IMR-90 (cell line): ENCODE measurements at regions not wholly inside any gene's neighbourhood (a gene's known extent, or its start where the extent isn't known, plus 50 kb on each side); places are given as distances from the start of the nearest gene placed in this dataset.

Experiments used
- ATAC-seq: fragments of 200-7000 bp; cut with Tn5 transposase; 2 replicates; pipeline ENCODE4 v1.9.1; 2020; ENCODE audit warnings: low read depth, mild to moderate bottlenecking, moderate library complexity
- BruUV-seq: library from RNA; stranded (reverse); fragments of 400-500 nt; replicated peaks from 2 replicates; lab custom pipeline; 2021; lab: Mats Ljungman, UMichigan
- CTCF ChIA-PET: fragments of 300-600 bp; formaldehyde crosslinking; extraction: SDS; loops from one replicate; lab custom pipeline; 2021; ENCODE audit warnings: antibody characterized with exemption; lab: Yijun Ruan, JAX
- POLR2A ChIA-PET: fragments of 300-600 bp; sonication (Branson Sonifier 250); formaldehyde crosslinking; loops from one replicate; lab custom pipeline; 2022; ENCODE audit warnings: antibody characterized with exemption; ENCODE audit not compliant: unreplicated experiment; lab: Charles Lee
- DNase-seq: peaks from one replicate; pipeline ENCODE4 v3.0.0; 2013
- H2AFZ ChIP-seq: replicated peaks from 2 replicates; pipeline ENCODE3; 2013; ENCODE audit warnings: low read length, mild to moderate bottlenecking; ENCODE audit not compliant: poor library complexity
- H2AK5ac ChIP-seq: 2 replicates; pipeline ENCODE4 v1.6.1; 2013; ENCODE audit warnings: low read depth, low read length, inconsistent platforms
- H2AK9ac ChIP-seq: replicated peaks from 2 replicates; pipeline ENCODE3; 2013; ENCODE audit warnings: mild to moderate bottlenecking, low read depth, low read length, moderate library complexity; ENCODE audit not compliant: poor library complexity
- H2BK120ac ChIP-seq: 2 replicates; pipeline ENCODE4 v1.6.1; 2013; ENCODE audit warnings: low read depth, low read length, inconsistent platforms
- H2BK15ac ChIP-seq: 3 replicates; pipeline ENCODE4 v1.6.1; 2013; ENCODE audit warnings: low read depth, low read length, inconsistent platforms
- H2BK20ac ChIP-seq: 2 replicates; pipeline ENCODE4 v1.6.1; 2013; ENCODE audit warnings: low read depth, mild to moderate bottlenecking, inconsistent platforms, low read length, moderate library complexity
- H2BK5ac ChIP-seq: 2 replicates; pipeline ENCODE4 v1.6.1; 2013; ENCODE audit warnings: mild to moderate bottlenecking, low read depth, low read length, inconsistent platforms; ENCODE audit not compliant: poor library complexity, severe bottlenecking
- H3K14ac ChIP-seq: replicated peaks from 2 replicates; pipeline ENCODE4 v1.6.1; 2013; ENCODE audit warnings: low read depth, low read length, inconsistent platforms
- H3K18ac ChIP-seq: 2 replicates; pipeline ENCODE4 v1.6.1; 2013; ENCODE audit warnings: low read depth, low read length, control low read depth
- H3K23ac ChIP-seq: 2 replicates; pipeline ENCODE4 v1.6.1; 2013; ENCODE audit warnings: low read depth, low read length, inconsistent platforms
- H3K27ac ChIP-seq: 2 replicates; pipeline ENCODE4 v1.5.1; 2013; ENCODE audit warnings: mild to moderate bottlenecking, control low read depth, low read length; ENCODE audit not compliant: insufficient read depth
- H3K27me3 ChIP-seq: 2 replicates; pipeline ENCODE4 v1.6.1; 2013; ENCODE audit warnings: low read length; ENCODE audit not compliant: control insufficient read depth, insufficient read depth
- H3K36me3 ChIP-seq: 2 replicates; pipeline ENCODE4 v1.6.1; 2013; ENCODE audit warnings: low read length, mixed read lengths; ENCODE audit not compliant: control insufficient read depth, insufficient read depth
- H3K4ac ChIP-seq: 2 replicates; pipeline ENCODE4 v1.6.1; 2013; ENCODE audit warnings: low read depth, low read length, inconsistent platforms
- H3K4me1 ChIP-seq: 2 replicates; pipeline ENCODE4 v1.6.1; 2013; ENCODE audit warnings: low read length, mixed read lengths; ENCODE audit not compliant: control insufficient read depth, insufficient read depth
- H3K4me2 ChIP-seq: 2 replicates; pipeline ENCODE4 v1.6.1; 2013; ENCODE audit warnings: low read depth, mild to moderate bottlenecking, control low read depth, low read length, moderate library complexity
- H3K4me3 ChIP-seq: 2 replicates; pipeline ENCODE4 v1.5.1; 2013; ENCODE audit warnings: low read depth, mild to moderate bottlenecking, control low read depth, low read length, moderate library complexity; ENCODE audit not compliant: insufficient read depth
- H3K56ac ChIP-seq: 2 replicates; pipeline ENCODE4 v1.6.1; 2013; ENCODE audit warnings: low read length, inconsistent platforms; ENCODE audit not compliant: insufficient read depth; ENCODE audit errors: extremely low read depth
- H3K79me1 ChIP-seq, 2 experiments: 2 replicates each; pipeline ENCODE4 v1.6.1; 2013; ENCODE audit warnings: low read length in 2 of 2, inconsistent platforms in 1 of 2, low read depth in 1 of 2
- H3K9ac ChIP-seq: 2 replicates; pipeline ENCODE4 v1.6.1; 2013; ENCODE audit warnings: low read depth, low read length, control low read depth
- H3K9me1 ChIP-seq: 2 replicates; pipeline ENCODE4 v1.6.1; 2013; ENCODE audit warnings: low read length, inconsistent platforms; ENCODE audit not compliant: insufficient read depth
- H3K9me3 ChIP-seq: 2 replicates; pipeline ENCODE4 v1.6.1; 2013; ENCODE audit warnings: low read length; ENCODE audit not compliant: control insufficient read depth, insufficient read depth
- H4K20me1 ChIP-seq: 2 replicates; pipeline ENCODE4 v1.6.1; 2013; ENCODE audit warnings: low read length, inconsistent platforms; ENCODE audit not compliant: insufficient read depth
- H4K5ac ChIP-seq: 2 replicates; pipeline ENCODE4 v1.6.1; 2013; ENCODE audit warnings: mild to moderate bottlenecking, low read depth, low read length, control low read depth
- H4K8ac ChIP-seq, 2 experiments: 2 replicates each; pipeline ENCODE4 v1.6.1; 2013; ENCODE audit warnings: low read depth in 2 of 2, low read length in 2 of 2, control low read depth in 1 of 2, inconsistent platforms in 1 of 2
- H4K91ac ChIP-seq: 2 replicates; pipeline ENCODE4 v1.6.1; 2013; ENCODE audit warnings: low read depth, low read length, inconsistent platforms; ENCODE audit not compliant: insufficient read depth
- BHLHE40 ChIP-seq: fragments of 150-350 bp; IDR thresholded peaks from 2 replicates; pipeline ENCODE4 v1.6.1; 2016; ENCODE audit warnings: mild to moderate bottlenecking, low read depth, low read length
- CEBPB ChIP-seq: IDR thresholded peaks from 2 replicates; pipeline ENCODE4 v1.6.1; 2012; ENCODE audit warnings: low read depth, low read length, improper control_type of control experiment
- CHD1 ChIP-seq: IDR thresholded peaks from 2 replicates; pipeline ENCODE4 v1.6.1; 2012; ENCODE audit warnings: low read depth, low read length, improper control_type of control experiment
- CTCF ChIP-seq: conservative IDR thresholded peaks from 2 replicates; pipeline ENCODE4 v1.5.1; 2012; ENCODE audit warnings: mild to moderate bottlenecking, low read depth, low read length, improper control_type of control experiment
- FOS ChIP-seq: fragments of 150-350 bp; IDR thresholded peaks from 2 replicates; pipeline ENCODE4 v1.6.1; 2016; ENCODE audit warnings: low read depth, low read length
- MAFK ChIP-seq: IDR thresholded peaks from 2 replicates; pipeline ENCODE4 v1.6.1; 2012; ENCODE audit warnings: low read depth, low read length, improper control_type of control experiment
- MAZ ChIP-seq: IDR thresholded peaks from 2 replicates; pipeline ENCODE4 v1.6.1; 2012; ENCODE audit warnings: low read depth, mild to moderate bottlenecking, low read length, improper control_type of control experiment, moderate library complexity, borderline replicate concordance
- MXI1 ChIP-seq: IDR thresholded peaks from 2 replicates; pipeline ENCODE4 v1.6.1; 2012; ENCODE audit warnings: low read depth, mild to moderate bottlenecking, low read length, moderate library complexity, borderline replicate concordance
- NFE2L2 ChIP-seq: fragments of 150-350 bp; IDR thresholded peaks from 2 replicates; pipeline ENCODE4 v1.6.1; 2016; ENCODE audit warnings: low read depth, mild to moderate bottlenecking, low read length
- POLR2A ChIP-seq: IDR thresholded peaks from 2 replicates; pipeline ENCODE4 v1.6.1; 2012; ENCODE audit warnings: mild to moderate bottlenecking, low read depth, low read length
- RAD21 ChIP-seq: IDR thresholded peaks from 2 replicates; pipeline ENCODE4 v1.6.1; 2012; ENCODE audit warnings: low read length, improper control_type of control experiment
- RCOR1 ChIP-seq: IDR thresholded peaks from 2 replicates; pipeline ENCODE4 v1.6.1; 2012; ENCODE audit warnings: mild to moderate bottlenecking, low read length, improper control_type of control experiment; ENCODE audit not compliant: insufficient replicate concordance
- RFX5 ChIP-seq: IDR thresholded peaks from 2 replicates; pipeline ENCODE4 v1.8.0; 2012; ENCODE audit warnings: low read depth, mild to moderate bottlenecking, low read length, moderate library complexity
- SMC3 ChIP-seq: fragments of 150-350 bp; IDR thresholded peaks from 2 replicates; pipeline ENCODE4 v1.6.1; 2016; ENCODE audit warnings: low read depth, mild to moderate bottlenecking, antibody characterized with exemption, low read length, moderate library complexity
- USF2 ChIP-seq: fragments of 150-350 bp; IDR thresholded peaks from 2 replicates; pipeline ENCODE4 v1.6.1; 2017; ENCODE audit warnings: mild to moderate bottlenecking, antibody characterized with exemption, low read length, low read depth
- WGBS, 2 experiments: methylation state at CpG; one replicate each; pipeline versions ENCODE4 v1.1.5 to v1.1.7; 2013; ENCODE audit warnings: missing lambda C conversion rate in 2 of 2; ENCODE audit not compliant: insufficient read length in 1 of 2; ENCODE audit errors: extremely low coverage in 2 of 2; 5-methylcytosine and 5-hydroxymethylcytosine counted together
- dilution Hi-C: fragments of 300-500 bp; cut with HindIII; formaldehyde crosslinking; loops from one replicate; pipeline ENCODE4 v1.14.3; 2018; ENCODE audit warnings: low sequenced_read_pairs; ENCODE audit not compliant: unreplicated experiment
- in situ Hi-C: fragments of 300-500 bp; cut with MboI; formaldehyde crosslinking; loops from 3 replicates; pipeline ENCODE4 v1.14.3; 2019; ENCODE audit warnings: low sequenced_read_pairs, inconsistent platforms, mixed read lengths
- intact Hi-C: fragments of 100-400 bp; cut with micrococcal nuclease; formaldehyde crosslinking; loops from 2 replicates; pipeline ENCODE4 v1.10.0; 2022
- TF ChIP-seq, protein P1 (sequence below): fragments of 150-350 bp; IDR thresholded peaks from 2 replicates; pipeline ENCODE4 v1.6.1; 2016; ENCODE audit warnings: low read depth, mild to moderate bottlenecking, low read length, moderate library complexity, borderline replicate concordance

- Histone ChIP-seq H3K9me1 (no peaks in the 10 kb centered on the region), H2AK9ac (no peak overlapping the region), H4K5ac (no peak overlapping the region), H4K91ac (no peak overlapping the region), H2BK20ac (no peak overlapping the region), H3K4me2 (no peak overlapping the region), H3K23ac (no peak overlapping the region), H3K18ac (no peak overlapping the region), H4K20me1 (no peaks in the 10 kb centered on the region; the same call in 1 of the 2 replicates), H3K79me1 (no peaks in the 10 kb centered on the region), H4K8ac (no peak overlapping the region), H3K4me3 (no peak overlapping the region), H3K14ac (no peak overlapping the region), H2AK5ac (no peak overlapping the region), H3K4me1 (no peaks in the 10 kb centered on the region), H3K56ac (no peak overlapping the region), H3K9me3 (no peaks in the 10 kb centered on the region), H3K27ac (no peak overlapping the region), H3K27me3 (no peaks in the 10 kb centered on the region), H2BK5ac (no peak overlapping the region), H2AFZ (no peak overlapping the region), H2BK15ac (no peak overlapping the region), H3K4ac (no peak overlapping the region), H2BK120ac (no peak overlapping the region), H3K36me3 (no peaks in the 10 kb centered on the region), H3K9ac (no peak overlapping the region)
- ATAC-seq (no peak), DNase-seq (no peak)
- dilution Hi-C loops (no loop called here), intact Hi-C loops (no loop called here), in situ Hi-C loops (no loop called here)
- WGBS, 2 experiments: no CpG with 5 or more reads among the region's 6 CpGs
- BruUV-seq: no TSS peak
- ChIA-PET POLR2A (no interaction called here), CTCF (no interaction called here)
- TF ChIP-seq RAD21: no peak
- no peak for TF ChIP-seq BHLHE40
- no peak for TF ChIP-seq FOS
- no peak for TF ChIP-seq CEBPB
- TF ChIP-seq CTCF: no peak
- TF ChIP-seq POLR2A: no peak
- no peak for TF ChIP-seq MAFK
- no peak for TF ChIP-seq CHD1
- no peak for TF ChIP-seq USF2
- no peak for TF ChIP-seq RCOR1
- no peak for TF ChIP-seq MXI1
- no peak for TF ChIP-seq SMC3
- TF ChIP-seq, protein P1, sequence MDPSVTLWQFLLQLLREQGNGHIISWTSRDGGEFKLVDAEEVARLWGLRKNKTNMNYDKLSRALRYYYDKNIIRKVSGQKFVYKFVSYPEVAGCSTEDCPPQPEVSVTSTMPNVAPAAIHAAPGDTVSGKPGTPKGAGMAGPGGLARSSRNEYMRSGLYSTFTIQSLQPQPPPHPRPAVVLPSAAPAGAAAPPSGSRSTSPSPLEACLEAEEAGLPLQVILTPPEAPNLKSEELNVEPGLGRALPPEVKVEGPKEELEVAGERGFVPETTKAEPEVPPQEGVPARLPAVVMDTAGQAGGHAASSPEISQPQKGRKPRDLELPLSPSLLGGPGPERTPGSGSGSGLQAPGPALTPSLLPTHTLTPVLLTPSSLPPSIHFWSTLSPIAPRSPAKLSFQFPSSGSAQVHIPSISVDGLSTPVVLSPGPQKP: no peak
- no peak for TF ChIP-seq MAZ
- no peak for TF ChIP-seq RFX5
- no peak for TF ChIP-seq NFE2L2
These were observed 587.7 kb downstream of the PTPRU start for GRCh38 chr1:29824025-29824424.
